Neural crest cell (in vitro differentiated cells): ENCODE measurements at regions not wholly inside any gene's neighbourhood (a gene's known extent, or its start where the extent isn't known, plus 50 kb on each side); places are given as distances from the start of the nearest gene placed in this dataset.
"Not testable (repeated sequence)": the region's sequence is repeated elsewhere in the genome, so short reads cannot be mapped to it uniquely, and the experiment has no call there.

Experiments
- DNase-seq: peaks from one replicate; pipeline ENCODE4 v3.0.0; 2021; ENCODE audit warnings: low read depth, mixed read lengths, low spot score
- H3K27ac Mint-ChIP-seq: one replicate; pipeline ENCODE4 v1.8.0; 2021; ENCODE audit warnings: mild to moderate bottlenecking, mixed read lengths; ENCODE audit not compliant: unreplicated experiment
- H3K27me3 Mint-ChIP-seq: 2 replicates; pipeline ENCODE4 v1.8.0; 2021; ENCODE audit warnings: low read depth, mild to moderate bottlenecking, mixed read lengths
- H3K36me3 Mint-ChIP-seq: 2 replicates; pipeline ENCODE4 v1.8.0; 2021; ENCODE audit warnings: low read depth, mild to moderate bottlenecking, mixed read lengths
- H3K4me1 Mint-ChIP-seq: 2 replicates; pipeline ENCODE4 v1.8.0; 2021; ENCODE audit warnings: mixed read lengths
- H3K4me3 Mint-ChIP-seq: one replicate; pipeline ENCODE4 v1.8.0; 2021; ENCODE audit warnings: mild to moderate bottlenecking, mixed read lengths
- H3K9me3 Mint-ChIP-seq: 2 replicates; pipeline ENCODE4 v1.8.0; 2021; ENCODE audit warnings: mixed read lengths
- TF ChIP-seq, protein P1 (sequence below): fragments of 200-600 bp; sonication (generic); conservative IDR thresholded peaks from 2 replicates; pipeline ENCODE4 v1.5.0; 2021; ENCODE audit warnings: antibody characterized with exemption, mild to moderate bottlenecking

DNA sequence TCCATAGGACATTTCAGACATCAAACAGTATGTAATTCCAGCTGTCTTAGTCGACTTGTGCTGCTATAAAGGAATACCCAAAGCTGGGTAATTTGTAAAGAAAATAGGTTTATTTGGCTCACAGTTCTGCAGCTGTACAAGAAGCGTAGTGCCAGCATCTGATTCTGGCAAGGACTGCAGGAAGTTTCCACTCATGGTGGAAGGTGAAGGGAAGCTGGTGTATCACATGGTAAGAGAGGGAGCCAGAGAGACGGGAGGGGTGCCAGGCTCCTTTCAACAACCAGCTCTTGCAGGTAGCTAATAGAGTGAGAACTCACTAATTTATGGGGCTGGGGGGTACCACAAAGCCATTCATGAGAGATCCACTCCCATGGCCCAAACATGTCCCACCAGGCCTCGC, 253.0 kb upstream of the FGF13 start:
- no peak for DNase-seq
- H3K9me3 Mint-ChIP-seq = peaks cover 6% of the 10 kb centered on the region
- peak overlapping the region; percentile 29 for H3K27ac Mint-ChIP-seq
- H3K4me1 Mint-ChIP-seq = peaks cover 32% of the 10 kb centered on the region
- H3K36me3 Mint-ChIP-seq = peaks cover 20% of the 10 kb centered on the region
- H3K4me3 Mint-ChIP-seq = no peak overlapping the region
- TF ChIP-seq, protein P1, sequence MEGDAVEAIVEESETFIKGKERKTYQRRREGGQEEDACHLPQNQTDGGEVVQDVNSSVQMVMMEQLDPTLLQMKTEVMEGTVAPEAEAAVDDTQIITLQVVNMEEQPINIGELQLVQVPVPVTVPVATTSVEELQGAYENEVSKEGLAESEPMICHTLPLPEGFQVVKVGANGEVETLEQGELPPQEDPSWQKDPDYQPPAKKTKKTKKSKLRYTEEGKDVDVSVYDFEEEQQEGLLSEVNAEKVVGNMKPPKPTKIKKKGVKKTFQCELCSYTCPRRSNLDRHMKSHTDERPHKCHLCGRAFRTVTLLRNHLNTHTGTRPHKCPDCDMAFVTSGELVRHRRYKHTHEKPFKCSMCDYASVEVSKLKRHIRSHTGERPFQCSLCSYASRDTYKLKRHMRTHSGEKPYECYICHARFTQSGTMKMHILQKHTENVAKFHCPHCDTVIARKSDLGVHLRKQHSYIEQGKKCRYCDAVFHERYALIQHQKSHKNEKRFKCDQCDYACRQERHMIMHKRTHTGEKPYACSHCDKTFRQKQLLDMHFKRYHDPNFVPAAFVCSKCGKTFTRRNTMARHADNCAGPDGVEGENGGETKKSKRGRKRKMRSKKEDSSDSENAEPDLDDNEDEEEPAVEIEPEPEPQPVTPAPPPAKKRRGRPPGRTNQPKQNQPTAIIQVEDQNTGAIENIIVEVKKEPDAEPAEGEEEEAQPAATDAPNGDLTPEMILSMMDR = no peak
- H3K27me3 Mint-ChIP-seq = no peaks in the 10 kb centered on the region

DNA sequence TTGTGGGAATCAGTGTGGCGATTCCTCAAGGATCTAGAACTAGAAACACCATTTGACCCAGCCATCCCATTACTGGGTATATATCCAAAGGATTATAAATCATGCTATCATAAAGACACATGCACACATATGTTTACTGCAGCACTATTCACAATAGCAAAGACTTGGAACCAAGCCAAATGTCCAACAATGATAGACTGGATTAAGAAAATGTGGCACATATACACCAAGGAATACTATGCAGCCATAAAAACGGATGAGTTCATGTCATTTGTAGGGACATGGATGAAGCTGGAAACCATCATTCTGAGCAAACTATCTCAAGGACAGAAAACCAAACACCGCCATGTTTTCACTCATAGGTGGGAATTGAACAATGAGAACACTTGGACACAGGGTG, 250.9 kb upstream of the FGF13 start:
- DNase-seq, H3K9me3 Mint-ChIP-seq, H3K27ac Mint-ChIP-seq, H3K27me3 Mint-ChIP-seq, H3K4me3 Mint-ChIP-seq: not testable (repeated sequence)
- Mint-ChIP-seq H3K36me3 (peaks cover 30% of the 10 kb centered on the region), H3K4me1 (peaks cover 11% of the 10 kb centered on the region)

DNA sequence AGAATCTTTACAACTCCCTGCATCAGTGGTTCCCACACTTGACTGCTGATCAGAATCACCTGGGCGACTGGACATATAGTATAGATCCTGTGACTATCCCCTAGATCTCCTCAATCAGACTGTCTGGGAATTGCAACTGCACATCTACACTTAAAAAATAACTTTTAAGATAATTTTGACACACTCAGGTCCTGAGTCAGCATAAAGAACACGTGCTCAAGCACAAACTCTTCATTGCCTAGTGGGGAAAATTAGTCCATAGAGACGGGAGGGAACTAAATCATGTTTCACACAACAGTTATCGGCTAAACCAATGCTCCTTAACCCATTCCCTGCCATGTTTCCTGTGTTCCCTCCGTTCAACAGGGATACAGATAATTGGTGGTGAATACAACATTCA, 243.5 kb upstream of the FGF13 start:
- Mint-ChIP-seq H3K36me3 (peaks cover 32% of the 10 kb centered on the region), H3K4me1 (peaks cover 8% of the 10 kb centered on the region), H3K4me3 (no peak overlapping the region), H3K9me3 (peaks cover 4% of the 10 kb centered on the region), H3K27me3 (no peaks in the 10 kb centered on the region), H3K27ac (no peak overlapping the region)
- TF ChIP-seq, protein P1 = no peak
- no peak for DNase-seq

DNA sequence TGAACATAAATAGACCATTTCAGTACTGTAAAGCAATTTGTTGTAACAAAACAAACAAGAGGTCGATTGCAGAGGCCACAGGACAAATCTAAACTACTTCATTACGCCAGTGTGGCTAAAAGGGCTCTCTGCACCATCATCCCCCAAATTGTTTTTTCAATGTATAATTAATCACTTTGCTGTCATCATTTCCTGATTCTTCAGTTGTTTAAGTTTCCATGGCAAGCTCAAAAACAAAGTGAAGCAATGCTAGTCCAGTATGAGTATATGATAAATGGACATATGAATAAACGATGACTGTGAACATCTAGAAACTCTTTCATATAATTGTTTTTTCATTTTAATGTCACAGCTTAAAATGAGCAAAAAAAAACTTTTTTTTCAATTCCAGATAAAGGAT, 235.4 kb upstream of the FGF13 start:
- Mint-ChIP-seq H3K4me1 (peaks cover 40% of the 10 kb centered on the region), H3K27me3 (no peaks in the 10 kb centered on the region), H3K4me3 (no peak overlapping the region), H3K36me3 (peaks cover 13% of the 10 kb centered on the region), H3K9me3 (no peaks in the 10 kb centered on the region), H3K27ac (no peak overlapping the region)
- DNase-seq = no peak
- TF ChIP-seq, protein P1 = no peak

DNA sequence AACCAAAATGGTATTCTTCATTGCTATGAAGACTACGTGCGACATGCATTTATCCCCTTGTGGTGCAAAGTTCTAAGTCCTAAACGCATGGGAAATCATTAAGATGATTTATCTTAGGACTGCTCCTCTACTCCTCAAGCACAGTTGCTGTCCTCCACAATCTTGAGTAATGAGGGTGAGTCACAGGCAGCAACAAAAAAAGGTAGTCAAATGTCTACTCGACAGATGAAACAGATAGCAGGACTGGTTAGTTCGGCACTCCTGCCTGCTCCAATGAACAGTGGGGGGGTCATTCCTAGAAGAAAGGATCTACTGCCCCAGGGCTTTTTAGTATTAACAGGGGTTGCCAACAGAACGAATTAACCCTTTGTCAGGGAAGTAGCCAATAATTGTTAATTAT, 233.7 kb upstream of the FGF13 start:
- H3K36me3 Mint-ChIP-seq = peaks cover 7% of the 10 kb centered on the region
- H3K27me3 Mint-ChIP-seq = no peaks in the 10 kb centered on the region
- DNase-seq = no peak
- TF ChIP-seq, protein P1 = no peak
- H3K27ac Mint-ChIP-seq = no peak overlapping the region
- peaks cover 3% of the 10 kb centered on the region for H3K9me3 Mint-ChIP-seq
- H3K4me1 Mint-ChIP-seq = peaks cover 44% of the 10 kb centered on the region
- no peak overlapping the region for H3K4me3 Mint-ChIP-seq

DNA sequence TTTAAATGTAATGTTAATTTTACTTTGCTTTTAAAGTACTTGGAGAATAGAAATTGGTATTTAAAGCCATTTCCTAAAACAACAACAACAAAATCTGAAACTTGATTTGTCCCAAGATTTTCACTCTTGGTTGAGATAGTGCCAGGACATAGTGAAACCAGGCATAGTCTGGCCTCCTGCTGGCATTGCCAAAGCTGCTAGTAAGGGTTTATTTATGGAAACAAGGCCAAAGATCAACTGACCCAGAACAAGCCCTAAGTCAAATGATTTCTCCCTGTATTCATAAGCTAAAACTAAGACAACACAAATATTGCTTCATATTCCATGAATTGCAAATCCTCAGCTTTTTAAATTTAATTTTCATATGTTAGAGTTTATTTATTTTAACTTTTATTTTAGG, 227.5 kb upstream of the FGF13 start:
- Mint-ChIP-seq H3K27me3 (no peaks in the 10 kb centered on the region), H3K36me3 (peaks cover 3% of the 10 kb centered on the region), H3K4me1 (peaks cover 52% of the 10 kb centered on the region), H3K4me3 (no peak overlapping the region), H3K9me3 (peaks cover 3% of the 10 kb centered on the region), H3K27ac (no peak overlapping the region)
- TF ChIP-seq, protein P1 = no peak
- DNase-seq = no peak
